ENCODE measurements at regions not wholly inside any gene's neighbourhood (a gene's known extent, or its start where the extent isn't known, plus 50 kb on each side); places are given as distances from the start of the nearest gene placed in this dataset.
"Not testable (repeated sequence)": the region's sequence is repeated elsewhere in the genome, so short reads cannot be mapped to it uniquely, and the experiment has no call there.

DNA sequence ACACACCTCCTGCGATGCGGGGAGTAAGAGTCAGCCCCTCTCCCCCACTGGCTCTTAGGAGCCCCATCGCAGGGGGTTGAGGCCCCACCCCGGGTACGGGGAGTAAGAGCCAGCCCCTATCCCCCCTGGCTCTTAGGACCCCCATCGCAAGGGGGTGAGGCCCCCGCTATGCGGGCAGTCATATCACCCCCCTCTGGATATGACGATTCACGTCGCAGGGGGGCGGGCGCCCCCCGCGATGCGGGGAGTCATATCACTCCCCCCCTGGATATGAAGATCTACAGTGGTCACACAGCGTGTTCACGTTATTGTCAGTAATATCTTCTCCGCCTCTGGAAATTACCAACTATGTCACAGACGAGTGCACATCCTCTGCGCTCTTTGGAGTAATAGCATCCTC, 61.1 kb downstream of the DEFB131A start:
- DNase-seq (ENCODE audit: low spot score): not testable (repeated sequence)

DNA sequence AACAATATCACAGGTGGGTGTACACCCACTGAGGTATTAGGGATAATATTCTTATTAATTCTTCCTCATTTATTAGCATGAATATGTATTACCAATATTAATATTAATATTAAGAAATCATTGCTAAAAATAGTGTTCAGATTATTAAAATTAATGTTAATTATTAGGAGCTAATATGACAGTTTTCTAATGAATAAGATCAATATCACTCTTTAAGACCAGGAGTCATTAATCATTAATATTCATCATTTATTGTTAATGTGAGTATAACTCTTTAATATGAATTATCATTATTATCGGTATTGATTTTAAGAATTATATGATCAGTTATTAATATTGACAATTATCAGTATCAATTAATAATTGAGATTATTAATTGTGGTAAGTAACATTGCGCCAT, 62.5 kb downstream of the DEFB131A start:
- not testable (repeated sequence) for DNase-seq (ENCODE audit: low spot score)

DNA sequence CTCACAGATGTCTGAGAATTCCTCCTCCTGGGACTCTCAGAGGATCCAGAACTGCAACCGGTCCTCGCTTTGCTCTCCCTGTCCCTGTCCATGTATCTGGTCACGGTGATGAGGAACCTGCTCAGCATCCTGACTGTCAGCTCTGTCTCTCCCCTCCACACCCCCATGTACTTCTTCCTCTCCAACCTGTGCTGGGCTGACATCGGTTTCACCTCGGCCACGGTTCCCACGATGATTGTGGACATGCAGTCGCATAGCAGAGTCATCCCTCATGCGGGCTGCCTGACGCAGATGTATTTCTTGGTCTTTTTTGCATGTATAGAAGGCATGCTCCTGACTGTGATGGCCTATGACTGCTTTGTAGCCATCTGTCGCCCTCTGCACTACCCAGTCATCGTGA, 68.7 kb downstream of the DEFB131A start:
- not testable (repeated sequence) for DNase-seq (ENCODE audit: low spot score)

DNA sequence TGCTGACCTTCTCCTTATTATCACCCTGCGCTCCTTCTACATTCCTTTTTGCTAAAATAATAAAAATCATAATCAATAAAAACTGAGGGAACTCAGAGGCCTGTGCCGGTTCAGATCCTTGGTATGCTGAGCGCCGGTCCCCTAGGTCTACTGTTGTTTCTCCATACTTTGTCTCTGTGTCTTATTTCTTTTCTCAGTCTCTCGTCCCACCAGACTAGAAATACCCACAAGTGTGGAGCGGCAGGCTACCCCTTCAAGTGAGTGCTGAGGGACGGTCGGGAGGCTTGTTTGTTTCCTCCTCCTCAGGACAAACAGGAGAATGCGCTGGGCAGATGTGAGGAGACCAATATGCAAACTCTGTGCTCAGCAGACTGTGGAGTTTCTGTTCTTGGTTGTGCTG, 75.4 kb downstream of the DEFB131A start:
- not testable (repeated sequence) for DNase-seq (ENCODE audit: low spot score)

DNA sequence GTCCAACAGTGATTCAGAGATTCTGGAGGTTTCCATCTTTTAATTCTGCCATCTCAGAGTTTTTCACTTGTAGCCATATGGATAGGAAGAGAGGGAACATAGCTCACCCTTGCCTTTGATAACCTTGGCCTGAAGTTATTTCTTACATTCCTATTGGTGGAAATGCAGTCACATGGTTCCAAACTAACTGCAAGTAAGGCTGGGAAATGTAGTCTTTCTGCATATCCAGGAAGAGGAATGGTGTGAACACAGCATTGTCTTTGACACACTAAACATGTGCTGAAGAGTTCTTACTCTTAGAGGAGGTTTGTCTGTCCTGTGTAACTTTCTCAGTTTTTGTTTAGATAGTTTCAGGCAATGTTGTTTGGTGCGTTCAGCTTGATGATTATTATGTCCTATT, 78.7 kb downstream of the DEFB131A start:
- DNase-seq (ENCODE audit: low spot score): not testable (repeated sequence)

DNA sequence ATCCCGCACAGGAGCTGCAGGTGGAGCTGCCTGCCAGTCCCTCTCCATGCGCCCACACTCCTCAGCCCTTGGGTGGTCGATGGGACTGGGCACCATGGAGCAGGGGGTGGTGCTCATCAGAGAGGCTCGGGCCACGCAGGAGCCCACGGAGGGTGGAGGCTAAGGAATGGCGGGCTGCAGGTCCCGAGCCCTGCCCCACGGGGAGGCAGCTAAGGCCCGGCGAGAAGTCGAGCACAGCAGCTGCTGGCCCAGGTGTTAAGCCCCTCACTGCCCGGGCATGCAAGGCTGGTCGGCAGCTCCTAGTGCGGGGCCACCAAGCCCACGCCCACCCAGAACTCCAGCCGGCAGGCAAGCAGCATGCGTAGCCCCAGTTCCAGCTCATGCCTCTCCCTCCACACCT, 80.2 kb downstream of the DEFB131A start:
- not testable (repeated sequence) for DNase-seq (ENCODE audit: low spot score)

DNA sequence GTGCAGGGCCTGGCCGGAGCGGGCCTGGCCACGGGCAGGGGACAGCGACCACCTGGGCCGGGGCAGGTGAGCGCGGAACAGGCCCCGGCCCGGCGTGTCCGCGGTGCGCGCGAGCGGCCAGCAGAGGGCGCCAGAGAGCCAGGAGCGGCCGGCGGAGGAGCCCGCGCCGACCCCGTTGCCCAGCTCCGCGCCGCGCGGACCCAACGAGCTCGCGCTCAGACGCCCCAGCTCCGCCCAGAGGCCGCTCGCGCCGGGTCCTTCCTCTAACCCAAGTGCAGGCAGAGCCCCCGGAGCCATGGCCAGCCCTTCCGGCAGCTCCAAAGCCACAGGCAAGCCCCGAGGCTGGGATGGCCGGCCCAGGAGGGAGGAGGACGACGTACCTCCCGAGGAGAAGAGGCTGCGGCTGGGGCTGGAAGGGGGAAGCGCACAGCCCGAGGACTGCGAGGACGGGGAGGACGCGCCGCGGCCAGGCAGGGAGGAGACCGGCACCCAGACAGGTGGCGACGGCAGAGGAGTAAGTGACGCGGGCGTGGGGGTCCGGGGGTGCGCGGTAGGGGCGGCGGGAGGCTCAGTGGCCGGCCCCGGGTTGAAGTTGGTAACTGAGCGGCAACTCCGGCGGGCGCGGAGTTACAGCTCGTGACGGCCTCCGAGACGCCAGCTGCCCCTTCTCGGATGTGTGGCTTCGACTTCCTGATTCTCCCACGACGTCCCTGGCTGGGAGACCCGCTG, 88.1 kb downstream of the DEFB131A start:
- DNase-seq (ENCODE audit: low spot score): peak; percentile 37

DNA sequence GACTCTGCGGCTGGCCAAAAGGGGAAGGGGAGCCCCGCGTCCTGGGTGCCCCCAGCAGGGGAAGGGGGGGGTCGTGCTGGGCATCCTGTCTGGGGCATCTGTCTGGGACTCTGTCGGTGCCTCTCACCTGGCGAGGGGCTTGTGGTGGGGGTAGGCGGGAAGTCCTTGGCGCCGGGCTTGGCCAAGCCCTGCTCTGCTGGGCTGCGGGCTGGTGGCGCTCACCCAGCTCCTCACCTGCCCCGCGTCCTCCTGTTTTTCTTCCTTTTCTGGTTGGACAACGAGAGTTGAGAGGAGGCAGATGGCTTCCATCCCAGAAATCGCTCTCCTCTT, 88.6 kb downstream of the DEFB131A start:
- not testable (repeated sequence) for DNase-seq (ENCODE audit: low spot score)

DNA sequence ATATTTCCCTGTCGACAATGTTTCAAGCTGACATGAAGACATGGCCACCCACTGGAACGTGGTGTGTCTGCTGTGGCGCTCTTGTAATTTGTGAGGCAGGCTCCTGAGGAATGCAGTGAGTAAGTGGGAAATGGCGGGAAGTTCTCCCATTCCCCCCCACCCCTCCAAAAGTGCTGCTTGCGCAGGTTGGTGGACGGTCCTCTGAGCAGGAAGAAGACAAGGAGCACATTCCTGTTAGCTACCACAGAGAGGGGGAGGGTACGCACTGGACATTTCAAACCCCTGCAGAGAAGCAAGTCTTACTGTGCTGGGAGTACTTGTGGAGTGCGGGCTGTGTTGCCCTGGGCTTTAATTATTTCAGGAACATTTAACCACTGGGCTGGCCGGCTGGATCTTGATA, 92.9 kb downstream of the DEFB131A start:
- DNase-seq (ENCODE audit: low spot score): not testable (repeated sequence)

DNA sequence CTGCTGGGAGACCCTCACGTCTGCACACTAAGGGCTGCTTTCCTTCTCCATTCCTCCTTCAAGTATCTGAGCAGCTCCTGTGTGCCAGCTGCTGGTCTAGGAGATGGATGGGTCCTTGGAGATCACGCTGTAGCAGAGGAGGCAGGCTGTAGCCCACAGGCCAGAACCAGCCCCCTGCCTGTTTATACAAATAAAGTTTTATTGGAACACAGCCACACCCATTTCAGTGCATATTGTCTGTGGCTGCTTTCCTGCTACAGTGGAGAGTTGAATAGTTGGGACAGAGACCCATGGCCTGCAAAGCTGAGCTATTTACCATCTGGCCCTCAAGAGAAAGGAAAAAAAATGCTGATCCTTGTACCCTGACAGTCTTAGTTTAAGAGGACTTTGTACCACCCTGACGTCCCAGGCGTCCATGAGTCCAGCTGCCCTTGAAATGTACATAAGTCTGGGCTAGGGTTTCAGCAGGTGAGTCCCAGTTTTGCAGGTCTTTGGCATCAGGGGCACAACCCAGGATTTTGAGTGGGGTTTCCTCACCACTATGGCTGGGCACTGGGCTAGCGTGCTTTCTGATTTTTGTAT, 95.8 kb downstream of the DEFB131A start:
- not testable (repeated sequence) for DNase-seq (ENCODE audit: low spot score)

DNA sequence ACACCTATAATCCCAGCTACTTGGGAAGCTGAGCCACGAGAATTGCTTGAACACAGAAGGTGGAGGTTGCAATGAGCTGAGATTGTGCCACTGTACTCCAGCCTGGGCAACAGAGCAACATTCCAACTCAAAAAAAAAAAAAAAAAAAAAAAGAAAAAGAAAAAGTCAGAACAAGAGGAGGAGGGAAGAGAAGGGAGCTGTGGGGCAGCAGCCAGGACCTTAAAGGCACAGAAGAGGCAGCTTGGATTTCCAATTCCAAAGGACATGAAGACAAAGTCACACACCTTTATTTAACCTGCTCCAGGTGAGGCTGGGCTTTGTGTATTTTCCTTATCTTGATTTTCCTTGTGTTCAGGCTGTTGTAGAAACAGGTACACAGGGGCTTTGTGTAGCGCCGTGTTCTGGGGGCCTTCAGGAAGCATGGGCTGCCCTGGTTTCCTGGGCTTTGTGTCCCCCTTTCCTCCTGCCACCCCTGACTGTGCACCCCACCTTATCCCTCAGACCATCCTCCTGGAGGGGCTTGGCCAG, 97.2 kb downstream of the DEFB131A start:
- DNase-seq (ENCODE audit: low spot score): not testable (repeated sequence)

DNA sequence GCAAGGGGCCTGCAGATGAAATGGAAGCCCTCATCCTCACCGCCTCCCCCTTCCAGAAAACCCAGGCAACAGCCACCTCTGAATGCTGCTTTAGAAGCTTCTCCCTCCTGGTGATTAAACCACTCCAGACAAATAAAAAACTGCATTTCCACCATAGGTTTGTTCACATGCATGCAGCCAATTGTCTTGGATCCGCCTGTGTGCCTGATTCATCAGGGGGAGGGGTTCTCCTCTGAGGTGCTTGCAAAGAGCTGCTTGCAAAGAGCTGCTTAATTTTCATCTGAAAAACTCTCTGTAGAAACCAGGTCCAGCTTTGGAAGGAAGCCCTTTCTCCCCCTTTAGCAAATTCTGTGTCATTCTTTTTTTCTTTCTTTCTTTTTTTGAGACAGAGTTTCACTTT, 100.6 kb downstream of the DEFB131A start:
- not testable (repeated sequence) for DNase-seq (ENCODE audit: low spot score)

DNA sequence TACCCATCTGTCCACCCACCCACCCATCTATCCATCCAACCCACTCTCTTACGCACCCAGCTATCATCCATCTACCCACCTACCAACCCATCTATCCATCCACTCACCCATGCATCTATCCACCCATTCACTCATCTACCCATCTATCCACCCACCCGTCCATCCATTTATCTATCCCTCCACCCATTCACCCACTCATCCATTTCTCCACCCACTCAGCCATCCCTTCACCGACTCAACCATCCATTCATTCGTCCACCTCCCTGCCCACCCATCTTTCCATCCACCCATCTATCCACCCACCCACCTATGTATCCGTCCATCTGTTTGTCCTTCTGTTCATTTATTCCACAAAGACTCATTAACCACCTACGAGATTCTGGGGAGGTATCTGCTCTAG, 103.3 kb downstream of the DEFB131A start:
- not testable (repeated sequence) for DNase-seq (ENCODE audit: low spot score)

DNA sequence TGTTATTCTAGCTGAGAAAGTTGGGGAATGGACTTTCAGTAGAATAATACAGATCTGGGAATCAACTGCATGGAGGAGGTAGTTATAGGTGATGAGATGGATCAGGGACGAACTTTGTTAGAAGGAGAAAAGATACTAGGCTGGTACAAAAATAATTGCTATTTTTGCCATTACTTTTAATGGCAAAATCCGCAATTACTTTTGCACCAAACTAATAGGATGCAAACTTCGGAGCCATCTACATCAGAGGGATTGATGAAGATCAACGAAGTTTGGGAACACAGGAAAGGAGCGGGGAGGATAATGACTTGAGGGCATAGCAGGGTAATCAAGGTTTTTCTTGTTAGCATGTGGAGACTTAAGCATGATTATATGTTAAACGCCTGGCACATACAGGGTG, 111.9 kb downstream of the DEFB131A start:
- not testable (repeated sequence) for DNase-seq (ENCODE audit: low spot score)

DNA sequence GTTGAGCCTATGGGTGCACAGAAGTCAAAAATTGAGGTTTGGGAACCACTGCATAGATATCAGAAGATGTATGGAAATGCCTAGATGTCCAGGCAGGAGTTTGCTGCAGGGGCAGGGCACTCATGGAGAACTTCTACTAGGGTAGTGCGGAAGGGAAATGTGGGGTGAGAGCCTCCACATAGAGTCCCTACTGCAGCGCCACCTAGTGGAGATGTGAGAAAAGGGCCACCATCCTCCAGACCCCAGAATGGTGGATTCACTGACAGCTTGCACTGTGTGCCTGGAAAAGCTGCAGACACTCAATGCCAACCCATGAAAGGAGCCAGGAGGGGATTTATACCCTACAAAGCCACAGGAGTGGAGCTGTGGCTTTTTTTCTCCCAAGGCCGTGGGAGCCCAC, 133.7 kb downstream of the DEFB131A start:
- not testable (repeated sequence) for DNase-seq (ENCODE audit: low spot score)

DNA sequence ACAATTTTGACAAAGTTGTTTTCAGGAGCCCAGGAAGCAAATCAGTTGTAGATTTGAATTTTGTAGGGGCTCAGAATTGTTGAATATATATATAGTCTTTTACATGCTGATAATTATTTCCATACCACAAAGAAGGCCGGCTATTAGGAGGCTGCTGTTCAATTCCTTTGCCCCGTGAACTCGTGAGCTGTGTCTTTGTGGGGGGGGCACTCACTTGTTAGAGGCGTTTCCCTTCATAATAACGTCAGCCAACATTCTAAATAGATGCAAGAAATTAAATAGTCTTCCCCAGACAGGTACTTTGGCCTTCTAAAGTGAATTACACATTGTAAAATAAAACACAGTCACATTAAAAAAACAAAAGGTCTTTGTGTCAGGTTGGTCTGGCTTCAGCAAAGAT, 138.7 kb downstream of the DEFB131A start:
- not testable (repeated sequence) for DNase-seq (ENCODE audit: low spot score)

DNA sequence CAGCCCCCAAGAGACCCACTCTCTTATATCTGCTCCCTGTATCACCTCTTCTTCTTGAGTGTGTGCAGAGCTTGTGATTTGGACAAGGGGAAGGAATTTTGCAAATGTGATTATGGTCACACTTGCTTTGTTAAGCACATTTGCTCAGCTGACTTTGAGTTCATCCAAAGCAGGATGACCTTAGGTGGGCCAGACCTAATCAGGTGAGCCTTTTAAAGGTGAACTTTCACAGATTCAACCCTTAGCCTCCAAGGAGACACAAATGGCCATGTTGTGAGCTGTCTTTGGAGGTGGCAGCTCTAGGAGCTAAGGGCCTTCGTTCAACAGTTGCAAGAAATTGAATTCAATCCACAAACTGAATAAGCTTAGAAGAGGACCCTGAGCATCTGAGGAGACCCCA, 147.8 kb downstream of the DEFB131A start:
- no peak for DNase-seq (ENCODE audit: low spot score)

DNA sequence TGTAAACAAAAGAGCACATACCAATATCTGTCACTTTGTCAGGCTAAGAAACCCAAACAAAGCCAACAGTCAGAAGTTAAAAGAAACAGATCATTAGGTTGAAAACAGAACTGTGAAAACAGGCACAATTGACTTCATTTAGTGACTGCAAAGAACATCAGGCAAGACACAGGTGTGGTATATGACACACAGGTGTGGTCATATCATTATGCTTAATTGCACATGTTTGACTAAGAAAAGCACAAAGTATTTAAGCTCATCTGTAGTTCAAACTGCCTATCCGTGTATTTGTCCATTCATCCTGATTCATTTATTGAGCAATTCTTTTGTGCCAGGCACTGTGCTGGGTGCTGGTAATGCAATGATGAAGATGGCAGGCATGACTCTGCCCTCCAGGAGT, 150.7 kb downstream of the DEFB131A start:
- DNase-seq (ENCODE audit: low spot score): no peak

DNA sequence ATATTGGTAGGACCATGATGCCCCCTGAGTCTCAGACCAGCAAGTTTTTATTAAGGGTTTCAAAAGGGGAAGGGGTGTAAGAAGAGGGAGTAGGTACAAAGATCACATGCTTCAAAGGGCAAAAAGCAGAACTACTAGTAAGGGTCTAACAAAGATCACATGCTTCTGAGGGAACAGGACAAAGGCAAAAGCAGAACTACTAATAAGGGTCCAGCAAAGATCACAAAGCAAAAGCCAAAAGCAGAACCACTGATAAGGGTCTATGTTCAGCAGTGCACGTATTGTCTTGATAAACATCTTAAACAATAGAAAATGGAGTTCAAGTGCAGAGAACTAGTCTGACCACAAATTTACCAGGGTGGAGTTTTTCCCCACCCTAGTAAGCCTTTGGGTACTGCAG, 151.3 kb downstream of the DEFB131A start:
- not testable (repeated sequence) for DNase-seq (ENCODE audit: low spot score)

DNA sequence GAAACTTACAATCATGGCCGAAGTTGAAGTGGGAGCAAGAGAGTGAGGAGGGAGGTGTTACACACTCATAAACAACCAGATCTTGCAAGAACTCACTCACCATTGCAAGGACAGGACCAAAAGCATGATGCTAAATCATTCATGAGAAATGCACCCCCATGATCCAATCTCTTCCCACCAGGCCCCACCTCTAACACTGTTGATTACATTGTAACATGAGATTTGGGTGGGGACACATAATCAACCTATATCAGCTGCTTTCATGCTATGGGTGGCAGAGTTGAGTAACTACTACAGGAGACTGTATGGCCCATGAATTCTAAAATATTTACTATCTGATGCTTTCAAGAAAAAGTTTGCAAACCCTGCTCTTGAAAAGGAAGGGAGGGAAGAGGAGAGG, 155.1 kb downstream of the DEFB131A start:
- no peak for DNase-seq (ENCODE audit: low spot score)

DNA sequence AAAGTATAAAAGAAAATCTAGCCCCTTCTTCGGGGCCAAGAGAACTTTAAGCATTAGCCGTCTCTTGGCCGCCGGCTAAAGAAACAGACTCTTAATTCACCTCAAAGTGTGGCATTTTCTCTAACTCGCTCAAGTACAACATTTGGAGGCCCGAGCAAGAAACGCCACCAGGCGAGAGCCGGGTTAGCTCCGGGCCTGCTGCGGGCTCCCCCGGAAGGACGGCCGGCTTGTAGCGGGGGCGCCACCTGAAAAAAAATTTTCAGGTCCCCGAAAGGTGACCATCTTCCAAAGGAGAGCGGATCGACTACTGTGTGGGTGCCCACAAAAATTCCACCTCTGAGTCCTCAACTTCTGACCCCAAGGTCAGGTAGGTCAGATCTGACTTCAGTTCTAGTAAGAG, 156.0 kb downstream of the DEFB131A start:
- no peak for DNase-seq (ENCODE audit: low spot score)

DNA sequence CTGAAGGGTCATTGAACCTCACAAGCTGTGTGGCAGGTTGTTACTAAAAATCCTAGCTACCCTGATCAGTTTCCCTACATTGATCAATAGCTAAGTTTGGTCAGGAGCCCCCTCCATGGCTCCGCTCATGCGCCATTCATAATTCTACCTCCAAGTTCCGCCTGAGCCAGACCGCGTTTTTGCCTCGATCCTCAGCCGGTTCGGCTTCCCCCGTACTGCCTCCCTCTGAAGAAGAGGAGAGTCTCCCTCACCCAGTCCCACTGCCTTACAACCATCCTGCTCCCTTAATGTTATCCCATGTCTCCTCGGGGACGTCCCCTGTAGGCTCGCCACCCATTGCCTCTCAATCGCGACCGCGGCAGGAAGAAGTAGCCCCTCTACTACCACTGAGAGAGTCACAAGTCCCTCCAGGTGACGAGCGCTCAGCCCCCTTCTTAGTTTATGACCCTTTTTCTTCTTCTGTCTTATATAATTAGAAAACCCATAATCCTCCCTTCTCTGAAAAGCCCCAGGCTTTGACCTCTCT, 158.2 kb downstream of the DEFB131A start:
- DNase-seq (ENCODE audit: low spot score): no peak

Measured in SK-N-DZ (cell line).